Lung (tissue), 11 donors: ENCODE measurements at regions not wholly inside any gene's neighbourhood (a gene's known extent, or its start where the extent isn't known, plus 50 kb on each side); places are given as distances from the start of the nearest gene placed in this dataset.
A peak's percentile ranks its signal among the peaks of the same experiment; 100 is the strongest.

Source experiments
- ATAC-seq: fragments of 200-7000 bp; cut with Tn5 transposase; one replicate; pipeline ENCODE4 v1.9.1; 2020; ENCODE audit warnings: moderate number of reproducible peaks; ENCODE audit not compliant: insufficient read depth, low FRiP score
- DNase-seq, 3 donors: peaks; one replicate each; pipeline ENCODE4 v3.0.0-alpha.2; 2013 to 2017
- H3K27ac ChIP-seq, 2 donors: one replicate each; pipeline ENCODE4 v1.5.1; 2013; ENCODE audit warnings: mild to moderate bottlenecking in 2 of 2, moderate library complexity in 2 of 2, control low read depth in 1 of 2, inconsistent platforms in 1 of 2, low read depth in 1 of 2, low read length in 1 of 2
- H3K27me3 ChIP-seq, 3 donors: one replicate each; pipeline ENCODE4 v1.5.1; 2013; ENCODE audit warnings: low read length in 2 of 3; ENCODE audit not compliant: control insufficient read depth in 3 of 3, insufficient read depth in 3 of 3
- H3K36me3 ChIP-seq, 4 donors: one replicate each; pipeline ENCODE4 v1.5.1; 2013; ENCODE audit warnings: low read length in 4 of 4, mild to moderate bottlenecking in 1 of 4, moderate library complexity in 1 of 4; ENCODE audit not compliant: control insufficient read depth in 4 of 4, insufficient read depth in 4 of 4
- H3K4me1 ChIP-seq, 5 donors: one replicate each; pipeline ENCODE4 v1.5.1; 2013; ENCODE audit warnings: low read length in 5 of 5, mild to moderate bottlenecking in 2 of 5, moderate library complexity in 1 of 5; ENCODE audit not compliant: control insufficient read depth in 5 of 5, insufficient read depth in 5 of 5
- H3K4me3 ChIP-seq: one replicate; pipeline ENCODE4 v1.5.1; 2013; ENCODE audit warnings: mild to moderate bottlenecking, control low read depth, moderate library complexity
- H3K9ac ChIP-seq, 2 donors: one replicate each; pipeline ENCODE4 v1.5.1; 2013; ENCODE audit warnings: low read length in 2 of 2, control low read depth in 1 of 2; ENCODE audit not compliant: insufficient read depth in 1 of 2
- H3K9me3 ChIP-seq, 4 donors: one replicate each; pipeline ENCODE4 v1.5.1; 2013; ENCODE audit warnings: low read length in 3 of 4, mild to moderate bottlenecking in 1 of 4, moderate library complexity in 1 of 4; ENCODE audit not compliant: control insufficient read depth in 4 of 4, insufficient read depth in 3 of 4
- WGBS, 2 donors: extraction: QIAGEN DNeasy Blood & Tissue Kit; methylation state at CpG; one replicate each; pipeline ENCODE4 v1.1.7; 2013; 5-methylcytosine and 5-hydroxymethylcytosine counted together
- TF ChIP-seq, protein P1 (sequence below): IDR thresholded peaks from 2 replicates; pipeline ENCODE4 v1.5.1; 2012; ENCODE audit warnings: mild to moderate bottlenecking; ENCODE audit errors: control extremely low read depth, extremely low read depth
- donor health status: control.
- donor health status: control.
- donor health status: Bipolar disorder and iron deficiency.
- donor health status: healthy.
- donor health status: DM: yes; HTN: yes; CAD: no.

GRCh38 chr4:148812101-148812500 lies 369.9 kb upstream of the NR3C2 start:
- ATAC-seq: no peak
- Histone ChIP-seq H3K4me3 (no peak overlapping the region), H3K27ac (no peak overlapping the region), H3K4me1 (peaks cover 0 to 3% (median 0%) of the 10 kb centered on the region in 5 donors), H3K9me3 (no peaks in the 10 kb centered on the region), H3K9ac (no peak overlapping the region), H3K36me3 (no peaks in the 10 kb centered on the region), H3K27me3 (no peaks in the 10 kb centered on the region)
- TF ChIP-seq, protein P1, sequence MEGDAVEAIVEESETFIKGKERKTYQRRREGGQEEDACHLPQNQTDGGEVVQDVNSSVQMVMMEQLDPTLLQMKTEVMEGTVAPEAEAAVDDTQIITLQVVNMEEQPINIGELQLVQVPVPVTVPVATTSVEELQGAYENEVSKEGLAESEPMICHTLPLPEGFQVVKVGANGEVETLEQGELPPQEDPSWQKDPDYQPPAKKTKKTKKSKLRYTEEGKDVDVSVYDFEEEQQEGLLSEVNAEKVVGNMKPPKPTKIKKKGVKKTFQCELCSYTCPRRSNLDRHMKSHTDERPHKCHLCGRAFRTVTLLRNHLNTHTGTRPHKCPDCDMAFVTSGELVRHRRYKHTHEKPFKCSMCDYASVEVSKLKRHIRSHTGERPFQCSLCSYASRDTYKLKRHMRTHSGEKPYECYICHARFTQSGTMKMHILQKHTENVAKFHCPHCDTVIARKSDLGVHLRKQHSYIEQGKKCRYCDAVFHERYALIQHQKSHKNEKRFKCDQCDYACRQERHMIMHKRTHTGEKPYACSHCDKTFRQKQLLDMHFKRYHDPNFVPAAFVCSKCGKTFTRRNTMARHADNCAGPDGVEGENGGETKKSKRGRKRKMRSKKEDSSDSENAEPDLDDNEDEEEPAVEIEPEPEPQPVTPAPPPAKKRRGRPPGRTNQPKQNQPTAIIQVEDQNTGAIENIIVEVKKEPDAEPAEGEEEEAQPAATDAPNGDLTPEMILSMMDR: no peak
- WGBS, 2 donors: 57 to 61% methylated on average over 3 of the region's 3 CpGs
- DNase-seq: peak in 2 of 3 donors; percentile 59 to 85

DNA sequence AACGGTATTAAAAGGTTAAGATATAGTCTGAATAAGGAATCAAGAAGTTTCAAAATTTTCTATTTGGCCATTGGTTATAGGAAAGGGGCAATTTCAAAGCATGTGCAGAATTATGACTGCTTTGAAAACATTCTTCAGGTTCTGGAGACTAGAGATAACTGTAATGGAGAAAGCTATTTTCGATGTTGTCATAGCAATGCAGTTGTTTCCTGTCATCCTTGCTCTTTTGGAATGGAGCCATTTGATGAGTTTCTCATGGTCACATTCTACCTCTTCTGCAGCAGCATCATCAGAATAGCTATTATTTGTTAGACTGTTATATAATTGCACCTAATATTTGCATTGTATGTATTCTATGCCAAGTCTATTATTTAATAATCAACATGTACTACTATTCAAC lies 368.2 kb upstream of the NR3C2 start:
- Histone ChIP-seq H3K27ac (no peak overlapping the region), H3K27me3 (no peaks in the 10 kb centered on the region), H3K4me1 (peaks cover 0 to 3% (median 0%) of the 10 kb centered on the region in 5 donors), H3K9me3 (no peaks in the 10 kb centered on the region), H3K36me3 (no peaks in the 10 kb centered on the region), H3K4me3 (no peak overlapping the region), H3K9ac (no peak overlapping the region)
- WGBS, 2 donors: 86% methylated on average over 2 of the region's 2 CpGs
- TF ChIP-seq, protein P1: no peak
- peak in 1 of 3 donors; percentile 27 for DNase-seq
- ATAC-seq: no peak

DNA sequence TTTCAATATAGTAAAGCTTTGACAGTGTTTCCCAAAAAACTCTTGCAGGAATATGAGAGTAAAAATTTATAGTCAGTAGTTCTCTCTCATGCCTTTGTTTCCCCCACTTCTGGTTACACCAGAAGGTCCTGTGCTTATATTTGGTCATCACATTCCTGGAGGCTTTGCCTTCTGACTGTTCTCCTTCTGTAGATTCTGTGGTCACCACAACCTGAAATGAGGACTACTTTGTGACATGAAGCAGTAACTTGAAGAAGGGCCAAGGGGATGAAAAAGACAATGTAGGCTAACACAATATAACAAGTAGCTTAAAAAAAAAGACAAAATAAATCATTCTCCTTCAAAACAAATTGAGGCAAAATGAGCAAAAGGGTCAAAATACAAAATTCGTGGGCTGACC lies 366.2 kb upstream of the NR3C2 start:
- ATAC-seq (no peak), DNase-seq (no peak)
- peaks cover 0 to 3% (median 0%) of the 10 kb centered on the region in 5 donors for H3K4me1 ChIP-seq
- 67 to 80% methylated on average over 1 of the region's 1 CpG for WGBS, 2 donors
- no peak overlapping the region for H3K27ac ChIP-seq
- H3K27me3 ChIP-seq: no peaks in the 10 kb centered on the region
- no peak overlapping the region for H3K4me3 ChIP-seq
- H3K36me3 ChIP-seq: no peaks in the 10 kb centered on the region
- no peak overlapping the region for H3K9ac ChIP-seq
- TF ChIP-seq, protein P1: no peak
- no peaks in the 10 kb centered on the region for H3K9me3 ChIP-seq

DNA sequence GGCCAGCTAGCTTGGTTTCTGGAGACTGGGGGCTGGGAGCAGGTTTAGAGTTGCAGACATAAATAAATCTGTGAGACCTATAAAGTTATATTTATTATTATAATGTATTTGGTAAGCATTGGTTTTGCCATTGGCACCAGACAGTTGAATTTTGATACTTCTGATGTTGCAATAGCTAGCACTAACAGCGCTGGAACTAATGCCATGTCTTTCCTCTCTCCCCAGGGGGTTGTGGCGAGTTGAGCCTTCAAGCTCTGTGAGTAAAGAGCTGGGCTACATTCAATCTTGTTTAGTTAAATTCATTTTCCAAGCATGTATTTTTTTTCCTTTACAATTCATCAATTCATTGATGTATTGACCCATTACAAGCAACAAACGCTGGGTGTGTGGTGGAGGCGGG lies 358.7 kb upstream of the NR3C2 start:
- WGBS, 2 donors: 89 to 91% methylated on average over 4 of the region's 4 CpGs
- no peaks in the 10 kb centered on the region for H3K9me3 ChIP-seq
- ATAC-seq (no peak), DNase-seq (no peak)
- no peak overlapping the region for H3K27ac ChIP-seq
- H3K27me3 ChIP-seq: no peaks in the 10 kb centered on the region
- no peaks in the 10 kb centered on the region for H3K4me1 ChIP-seq
- H3K36me3 ChIP-seq: no peaks in the 10 kb centered on the region
- TF ChIP-seq, protein P1: no peak
- no peak overlapping the region for H3K9ac ChIP-seq
- H3K4me3 ChIP-seq: no peak overlapping the region
